ENCODE measurements at regions not wholly inside any gene's neighbourhood (a gene's known extent, or its start where the extent isn't known, plus 50 kb on each side); places are given as distances from the start of the nearest gene placed in this dataset.
"Not testable (repeated sequence)": the region's sequence is repeated elsewhere in the genome, so short reads cannot be mapped to it uniquely, and the experiment has no call there.

DNA sequence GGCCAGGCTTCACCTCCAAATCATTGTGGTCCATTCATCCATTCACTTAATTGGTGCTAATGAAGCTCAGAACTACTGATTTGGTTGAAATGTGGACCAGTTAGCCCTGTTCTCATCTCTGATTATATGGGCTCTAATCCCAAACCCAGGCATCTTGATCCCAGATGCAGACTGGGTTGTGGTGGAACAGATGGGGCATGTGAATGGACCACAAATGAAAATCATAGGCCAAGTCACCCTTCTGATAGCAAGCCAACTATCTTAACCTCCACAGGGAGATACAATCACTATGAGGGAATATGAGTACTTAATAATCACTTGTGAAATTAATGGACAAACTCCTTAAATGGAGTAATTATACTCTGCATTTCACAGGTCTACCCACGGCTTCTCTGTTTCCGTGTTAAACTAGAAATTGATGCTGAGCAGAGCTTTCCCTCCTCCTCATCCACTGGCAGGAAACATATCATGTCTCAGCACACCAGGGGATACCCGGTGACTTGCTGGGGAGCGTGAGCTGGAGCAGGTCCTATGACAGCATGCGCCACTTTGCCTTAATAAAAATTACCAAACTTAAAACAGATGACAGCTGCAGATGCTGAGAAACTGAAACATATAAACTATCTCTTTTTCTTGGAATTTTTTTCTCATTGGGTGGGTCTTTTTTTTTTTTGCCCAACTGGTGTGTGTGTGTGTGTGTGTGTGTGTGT, 108.8 kb upstream of the HEY2 start:
- Histone ChIP-seq H3K27me3 (ENCODE audit: control insufficient read depth in 1 of 2, insufficient read depth in 2 of 2, low read length in 2 of 2) (no peaks in the 10 kb centered on the region), H3K27ac (ENCODE audit: low read depth, low read length) (no peak overlapping the region), H3K4me3 (ENCODE audit: low read depth in 1 of 2, low read length in 2 of 2) (no peak overlapping the region), H3K4me1 (ENCODE audit: insufficient read depth, low read length) (no peaks in the 10 kb centered on the region), H3K36me3 (ENCODE audit: insufficient read depth, low read length) (no peaks in the 10 kb centered on the region), H3K9ac (ENCODE audit: low read length) (no peak overlapping the region), H3K9me3 (ENCODE audit: low read length) (no peaks in the 10 kb centered on the region)

DNA sequence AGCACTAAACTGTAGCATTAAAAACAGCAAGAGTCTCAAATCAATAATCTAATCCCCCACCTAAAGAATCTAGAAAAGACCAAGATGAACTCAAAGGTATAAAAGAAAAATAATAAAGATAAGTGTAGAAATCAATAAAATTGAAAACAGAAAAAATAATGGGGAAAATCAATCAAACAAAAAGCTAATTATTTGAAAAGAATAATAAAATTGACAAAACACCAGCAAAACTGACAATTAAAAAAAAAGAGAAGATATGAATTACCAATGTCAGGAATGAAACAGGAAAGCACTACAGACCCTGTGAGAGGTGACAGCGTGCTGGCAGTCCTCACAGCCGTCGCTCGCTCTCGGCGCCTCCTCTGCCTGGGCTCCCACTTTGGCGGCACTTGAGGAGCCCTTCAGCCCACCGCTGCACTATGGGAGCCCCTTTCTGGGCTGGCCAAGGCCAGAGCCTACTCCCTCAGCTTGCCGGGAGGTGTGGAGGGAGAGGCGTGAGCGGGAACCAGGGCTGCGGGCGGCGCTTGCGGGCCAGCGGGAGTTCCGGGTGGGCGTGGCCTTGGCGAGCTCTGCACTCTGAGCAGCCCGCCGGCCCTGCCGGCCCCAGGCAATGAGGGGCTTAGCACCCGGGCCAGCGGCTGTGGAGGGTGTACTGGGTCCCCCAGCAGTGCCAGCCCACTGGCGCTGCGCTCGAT, 105.3 kb upstream of the HEY2 start:
- not testable (repeated sequence) for H3K4me3 ChIP-seq (ENCODE audit: low read depth in 1 of 2, low read length in 2 of 2); H3K36me3 ChIP-seq (ENCODE audit: insufficient read depth, low read length); H3K9me3 ChIP-seq (ENCODE audit: low read length); H3K27ac ChIP-seq (ENCODE audit: low read depth, low read length); H3K9ac ChIP-seq (ENCODE audit: low read length); H3K4me1 ChIP-seq (ENCODE audit: insufficient read depth, low read length); H3K27me3 ChIP-seq (ENCODE audit: control insufficient read depth in 1 of 2, insufficient read depth in 2 of 2, low read length in 2 of 2)

DNA sequence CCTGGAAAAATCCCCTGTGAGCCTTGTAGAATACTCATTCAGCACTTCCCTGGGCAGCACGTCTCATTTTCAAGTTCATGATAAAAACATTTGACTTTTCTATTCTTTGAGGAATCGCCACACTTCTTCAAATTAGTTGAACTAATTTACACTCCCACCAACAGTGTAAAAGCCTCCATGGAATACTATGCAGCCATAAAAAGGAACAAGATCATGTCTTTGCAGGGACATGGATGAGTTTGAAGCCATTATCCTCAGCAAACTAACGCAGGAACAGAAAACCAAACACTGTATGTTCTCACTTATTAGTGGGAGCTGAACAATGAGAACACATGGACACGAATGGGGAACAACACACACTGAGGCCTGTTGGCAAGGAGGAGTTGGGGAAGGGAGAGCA, 102.0 kb upstream of the HEY2 start:
- H3K27me3 ChIP-seq (ENCODE audit: control insufficient read depth in 1 of 2, insufficient read depth in 2 of 2, low read length in 2 of 2): no peaks in the 10 kb centered on the region
- no peaks in the 10 kb centered on the region for H3K9me3 ChIP-seq (ENCODE audit: low read length)
- H3K9ac ChIP-seq (ENCODE audit: low read length): no peak overlapping the region
- H3K36me3 ChIP-seq (ENCODE audit: insufficient read depth, low read length): no peaks in the 10 kb centered on the region
- no peak overlapping the region for H3K4me3 ChIP-seq (ENCODE audit: low read depth in 1 of 2, low read length in 2 of 2)
- H3K4me1 ChIP-seq (ENCODE audit: insufficient read depth, low read length): no peaks in the 10 kb centered on the region
- H3K27ac ChIP-seq (ENCODE audit: low read depth, low read length): no peak overlapping the region

DNA sequence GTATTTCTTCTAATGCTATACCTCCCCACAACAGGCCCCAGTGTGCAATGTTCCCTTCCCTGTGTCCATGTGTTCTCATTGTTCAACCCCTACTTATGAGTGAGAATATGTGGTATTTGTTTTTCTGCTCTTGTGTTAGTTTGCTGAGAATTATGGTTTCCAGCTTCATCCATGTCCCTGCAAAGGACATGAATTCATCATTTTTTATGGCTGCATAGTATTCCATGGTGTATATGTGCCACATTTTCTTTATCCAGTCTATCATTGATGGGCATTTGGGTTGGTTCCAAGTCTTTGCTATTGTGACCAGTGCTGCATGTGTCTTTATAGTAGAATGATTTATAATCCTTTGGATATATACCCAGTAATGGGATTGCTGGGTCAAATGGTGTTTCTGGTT, 95.7 kb upstream of the HEY2 start:
- H3K27ac ChIP-seq (ENCODE audit: low read depth, low read length); H3K36me3 ChIP-seq (ENCODE audit: insufficient read depth, low read length); H3K27me3 ChIP-seq (ENCODE audit: control insufficient read depth in 1 of 2, insufficient read depth in 2 of 2, low read length in 2 of 2); H3K4me1 ChIP-seq (ENCODE audit: insufficient read depth, low read length); H3K9ac ChIP-seq (ENCODE audit: low read length); H3K9me3 ChIP-seq (ENCODE audit: low read length); H3K4me3 ChIP-seq (ENCODE audit: low read depth in 1 of 2, low read length in 2 of 2): not testable (repeated sequence)

DNA sequence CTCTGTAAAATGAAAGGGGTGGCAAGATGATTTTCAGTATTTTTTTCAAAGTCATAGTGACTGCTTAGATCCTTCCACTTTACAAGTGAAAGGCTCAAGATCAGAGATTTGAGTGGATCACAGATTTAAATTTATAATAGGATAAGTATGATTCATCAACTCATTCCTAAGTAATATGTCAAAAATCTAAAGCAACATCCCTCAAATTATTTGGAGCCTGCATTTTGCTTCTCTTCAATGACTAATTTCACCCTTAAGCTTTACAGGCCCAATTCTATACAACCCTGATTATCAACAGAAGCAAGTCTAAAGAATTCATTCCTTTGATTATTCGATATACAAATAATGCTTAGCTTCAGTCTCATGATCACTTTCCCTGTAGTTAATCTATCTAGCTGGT, 93.9 kb upstream of the HEY2 start:
- no peaks in the 10 kb centered on the region for H3K4me1 ChIP-seq (ENCODE audit: insufficient read depth, low read length)
- no peaks in the 10 kb centered on the region for H3K9me3 ChIP-seq (ENCODE audit: low read length)
- H3K4me3 ChIP-seq (ENCODE audit: low read depth in 1 of 2, low read length in 2 of 2): no peak overlapping the region
- H3K27ac ChIP-seq (ENCODE audit: low read depth, low read length): no peak overlapping the region
- H3K27me3 ChIP-seq (ENCODE audit: control insufficient read depth in 1 of 2, insufficient read depth in 2 of 2, low read length in 2 of 2): no peaks in the 10 kb centered on the region
- H3K9ac ChIP-seq (ENCODE audit: low read length): no peak overlapping the region
- H3K36me3 ChIP-seq (ENCODE audit: insufficient read depth, low read length): no peaks in the 10 kb centered on the region

DNA sequence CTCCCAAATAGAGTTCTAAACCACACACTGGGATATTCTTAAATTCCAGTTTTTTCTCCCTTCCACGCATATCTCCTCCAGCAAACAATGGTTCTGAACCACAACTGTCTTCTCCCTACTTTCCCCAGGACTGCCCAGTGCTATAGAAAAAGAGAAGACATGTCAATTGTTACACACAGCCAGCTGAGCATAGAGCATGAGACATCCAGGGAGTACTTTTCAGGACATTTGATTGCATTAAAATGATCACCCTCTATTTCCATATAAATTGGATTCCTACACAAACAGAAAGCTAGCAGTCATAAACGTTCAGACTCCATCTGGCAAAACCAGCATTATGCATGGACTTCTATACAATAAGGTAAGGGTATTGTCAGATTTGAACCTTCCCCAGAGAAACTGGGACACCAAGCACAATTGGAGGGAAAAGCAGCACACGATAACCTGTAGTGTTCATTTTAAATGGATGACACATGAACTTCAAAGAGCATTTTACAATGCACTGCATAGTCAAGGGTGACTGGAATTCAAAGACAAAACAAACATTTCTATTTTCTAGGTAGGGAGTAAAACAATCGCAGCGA, 93.1 kb upstream of the HEY2 start:
- Histone ChIP-seq H3K9ac (ENCODE audit: low read length) (no peak overlapping the region), H3K27ac (ENCODE audit: low read depth, low read length) (no peak overlapping the region), H3K27me3 (ENCODE audit: control insufficient read depth in 1 of 2, insufficient read depth in 2 of 2, low read length in 2 of 2) (no peaks in the 10 kb centered on the region), H3K4me3 (ENCODE audit: low read depth in 1 of 2, low read length in 2 of 2) (no peak overlapping the region), H3K36me3 (ENCODE audit: insufficient read depth, low read length) (no peaks in the 10 kb centered on the region), H3K4me1 (ENCODE audit: insufficient read depth, low read length) (no peaks in the 10 kb centered on the region), H3K9me3 (ENCODE audit: low read length) (no peaks in the 10 kb centered on the region)

DNA sequence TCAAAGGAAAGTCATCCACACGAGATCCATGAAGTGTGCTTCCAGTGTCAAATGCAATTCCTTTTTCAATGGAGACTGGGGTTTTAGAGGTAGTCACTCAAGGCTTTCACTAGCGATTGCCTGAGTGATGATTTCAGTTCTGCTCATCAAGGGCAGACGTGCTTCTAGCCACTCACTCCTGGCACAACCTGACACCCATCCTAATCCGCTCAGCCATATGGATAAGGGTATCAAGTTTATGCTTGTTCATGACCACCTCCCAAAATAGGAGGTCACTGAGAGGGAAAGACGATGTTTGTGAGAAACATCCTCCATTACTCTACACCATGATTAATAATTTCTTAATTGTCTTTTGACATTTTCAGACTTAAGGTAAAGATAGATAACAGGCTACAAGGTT, 91.3 kb upstream of the HEY2 start:
- Histone ChIP-seq H3K4me1 (ENCODE audit: insufficient read depth, low read length) (no peaks in the 10 kb centered on the region), H3K27ac (ENCODE audit: low read depth, low read length) (no peak overlapping the region), H3K9me3 (ENCODE audit: low read length) (no peaks in the 10 kb centered on the region), H3K9ac (ENCODE audit: low read length) (no peak overlapping the region), H3K27me3 (ENCODE audit: control insufficient read depth in 1 of 2, insufficient read depth in 2 of 2, low read length in 2 of 2) (no peaks in the 10 kb centered on the region), H3K4me3 (ENCODE audit: low read depth in 1 of 2, low read length in 2 of 2) (no peak overlapping the region), H3K36me3 (ENCODE audit: insufficient read depth, low read length) (no peaks in the 10 kb centered on the region)

DNA sequence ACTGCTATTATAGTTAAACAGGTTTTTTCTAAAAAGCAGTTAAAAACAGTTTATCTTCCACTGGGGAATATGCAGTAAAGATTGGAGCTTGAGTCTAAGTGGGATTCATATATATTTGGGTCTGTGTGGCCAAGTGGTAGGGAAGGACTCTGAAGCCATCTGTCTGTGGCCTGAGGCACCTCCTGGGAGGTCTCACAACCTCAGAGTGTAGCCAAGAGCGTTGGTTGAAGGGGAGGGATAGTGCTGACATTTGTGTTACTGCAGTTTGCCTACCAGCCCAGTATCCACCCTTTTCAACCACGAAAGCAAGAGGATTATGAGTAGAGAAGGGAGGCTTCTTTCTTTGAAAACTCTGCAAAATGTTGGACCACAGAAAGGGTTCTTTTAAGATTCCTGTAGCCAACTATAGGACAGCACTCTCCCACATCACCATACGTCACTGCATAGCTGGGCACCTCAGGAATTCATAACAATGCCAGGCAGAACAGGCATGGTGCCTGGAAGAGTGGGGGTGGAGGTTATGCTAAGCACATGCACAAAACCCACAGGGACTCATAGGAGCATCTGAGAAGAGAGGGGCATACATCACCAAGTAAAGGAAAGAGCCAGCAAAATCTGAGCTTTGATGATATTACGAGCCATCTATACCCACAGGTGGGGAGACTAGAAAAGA, 90.5 kb upstream of the HEY2 start:
- Histone ChIP-seq H3K36me3 (ENCODE audit: insufficient read depth, low read length) (no peaks in the 10 kb centered on the region), H3K27ac (ENCODE audit: low read depth, low read length) (no peak overlapping the region), H3K27me3 (ENCODE audit: control insufficient read depth in 1 of 2, insufficient read depth in 2 of 2, low read length in 2 of 2) (no peaks in the 10 kb centered on the region), H3K4me1 (ENCODE audit: insufficient read depth, low read length) (no peaks in the 10 kb centered on the region), H3K9ac (ENCODE audit: low read length) (no peak overlapping the region), H3K4me3 (ENCODE audit: low read depth in 1 of 2, low read length in 2 of 2) (no peak overlapping the region), H3K9me3 (ENCODE audit: low read length) (no peaks in the 10 kb centered on the region)

DNA sequence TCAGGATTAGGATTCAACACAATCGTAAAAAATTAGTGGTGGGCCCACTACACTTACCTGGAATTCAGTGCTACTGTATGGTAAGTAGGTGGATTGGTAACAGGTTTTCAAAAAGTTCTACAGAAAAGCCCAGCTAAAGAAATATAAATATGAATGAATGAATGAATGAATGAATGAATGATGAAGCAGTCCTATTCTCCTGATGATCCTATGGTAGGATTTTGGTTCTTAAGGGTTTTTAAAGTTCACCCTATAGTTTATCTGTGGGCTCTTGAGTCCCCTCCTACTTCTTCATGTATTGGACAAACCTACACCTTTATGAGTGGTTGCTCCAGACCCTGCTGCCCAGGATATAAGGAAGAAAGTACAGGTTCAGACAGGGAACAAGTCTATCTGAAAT, 89.5 kb upstream of the HEY2 start:
- Histone ChIP-seq H3K9ac (ENCODE audit: low read length) (no peak overlapping the region), H3K27ac (ENCODE audit: low read depth, low read length) (no peak overlapping the region), H3K36me3 (ENCODE audit: insufficient read depth, low read length) (no peaks in the 10 kb centered on the region), H3K4me1 (ENCODE audit: insufficient read depth, low read length) (no peaks in the 10 kb centered on the region), H3K9me3 (ENCODE audit: low read length) (no peaks in the 10 kb centered on the region), H3K27me3 (ENCODE audit: control insufficient read depth in 1 of 2, insufficient read depth in 2 of 2, low read length in 2 of 2) (no peaks in the 10 kb centered on the region), H3K4me3 (ENCODE audit: low read depth in 1 of 2, low read length in 2 of 2) (no peak overlapping the region)

DNA sequence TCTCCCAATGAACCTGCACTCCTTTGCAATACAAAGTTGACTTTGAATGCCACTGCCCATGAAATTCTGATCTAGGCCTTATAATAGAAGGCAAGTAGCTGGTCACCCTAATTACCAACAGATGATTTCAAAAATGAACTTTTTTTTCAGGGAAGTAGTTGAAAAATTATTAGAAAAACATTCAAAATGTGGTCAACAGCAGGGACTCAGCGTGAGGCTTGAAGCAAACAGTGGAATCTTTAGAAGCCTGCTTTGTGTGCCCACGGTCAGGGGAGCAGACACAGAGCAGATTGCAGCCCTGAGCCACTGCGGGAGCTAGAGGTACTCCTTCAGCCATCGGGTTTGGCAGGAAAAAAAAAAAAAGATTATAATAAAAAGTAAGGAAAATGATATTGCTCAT, 87.1 kb upstream of the HEY2 start:
- Histone ChIP-seq H3K9ac (ENCODE audit: low read length) (no peak overlapping the region), H3K27me3 (ENCODE audit: control insufficient read depth in 1 of 2, insufficient read depth in 2 of 2, low read length in 2 of 2) (no peaks in the 10 kb centered on the region), H3K36me3 (ENCODE audit: insufficient read depth, low read length) (no peaks in the 10 kb centered on the region), H3K4me1 (ENCODE audit: insufficient read depth, low read length) (no peaks in the 10 kb centered on the region), H3K4me3 (ENCODE audit: low read depth in 1 of 2, low read length in 2 of 2) (no peak overlapping the region), H3K27ac (ENCODE audit: low read depth, low read length) (no peak overlapping the region), H3K9me3 (ENCODE audit: low read length) (no peaks in the 10 kb centered on the region)

DNA sequence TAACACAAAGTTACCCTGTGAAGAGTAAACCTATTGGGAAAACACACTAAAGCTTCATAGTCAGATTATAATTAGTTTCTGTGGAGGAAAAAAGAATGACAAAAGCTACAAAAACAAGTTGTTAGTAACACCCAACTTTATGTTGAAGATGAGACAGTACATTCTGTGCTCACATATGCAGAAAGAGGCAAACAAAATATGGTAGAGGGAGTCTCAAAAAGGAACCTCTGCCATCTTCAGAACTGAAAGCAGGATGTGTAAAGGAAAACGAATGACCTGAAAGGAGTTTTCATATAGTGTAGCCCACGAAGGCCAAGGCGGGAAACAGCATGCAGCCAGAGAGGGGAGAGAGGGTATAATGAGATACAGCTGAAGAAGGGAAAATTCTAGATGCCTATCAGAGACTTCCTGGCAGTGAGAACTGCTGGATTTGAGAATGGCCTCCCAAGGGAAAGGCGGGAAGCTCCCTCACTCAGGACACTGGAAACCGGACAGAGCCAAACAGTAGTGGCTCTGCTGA, 84.1 kb upstream of the HEY2 start:
- Histone ChIP-seq H3K4me3 (ENCODE audit: low read depth in 1 of 2, low read length in 2 of 2) (no peak overlapping the region), H3K9ac (ENCODE audit: low read length) (no peak overlapping the region), H3K36me3 (ENCODE audit: insufficient read depth, low read length) (no peaks in the 10 kb centered on the region), H3K27ac (ENCODE audit: low read depth, low read length) (no peak overlapping the region), H3K4me1 (ENCODE audit: insufficient read depth, low read length) (no peaks in the 10 kb centered on the region), H3K9me3 (ENCODE audit: low read length) (no peaks in the 10 kb centered on the region), H3K27me3 (ENCODE audit: control insufficient read depth in 1 of 2, insufficient read depth in 2 of 2, low read length in 2 of 2) (no peaks in the 10 kb centered on the region)
